ENCODE measurements at regions not wholly inside any gene's neighbourhood (a gene's known extent, or its start where the extent isn't known, plus 50 kb on each side); places are given as distances from the start of the nearest gene placed in this dataset.

DNA sequence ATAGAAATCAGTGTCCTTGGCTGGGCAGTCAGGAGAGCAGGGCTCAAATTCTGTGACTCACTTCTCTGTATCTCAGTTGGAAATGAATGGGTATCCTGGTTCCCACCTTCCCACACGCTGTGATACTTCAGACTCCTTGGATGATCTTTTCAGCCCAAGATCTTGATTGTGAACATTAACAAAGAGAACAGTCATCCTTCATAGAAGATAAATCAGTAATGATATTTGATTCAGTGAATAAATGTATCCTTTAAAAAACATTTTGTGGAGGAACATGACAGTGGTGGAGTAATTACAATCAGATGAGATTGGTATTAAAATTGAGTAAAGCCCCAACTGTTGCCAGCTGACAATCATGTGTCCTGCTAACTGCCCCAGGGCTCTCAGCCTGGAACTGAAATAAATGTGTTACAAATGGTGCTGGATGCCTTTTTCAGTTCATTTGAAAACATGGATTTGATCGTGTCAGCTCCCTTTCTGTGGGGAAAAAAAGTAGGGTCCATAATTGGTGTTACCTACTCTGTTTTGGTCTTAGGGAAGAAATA, 72.9 kb upstream of the OR5AN1 start:
- TF ChIP-seq, protein P1, sequence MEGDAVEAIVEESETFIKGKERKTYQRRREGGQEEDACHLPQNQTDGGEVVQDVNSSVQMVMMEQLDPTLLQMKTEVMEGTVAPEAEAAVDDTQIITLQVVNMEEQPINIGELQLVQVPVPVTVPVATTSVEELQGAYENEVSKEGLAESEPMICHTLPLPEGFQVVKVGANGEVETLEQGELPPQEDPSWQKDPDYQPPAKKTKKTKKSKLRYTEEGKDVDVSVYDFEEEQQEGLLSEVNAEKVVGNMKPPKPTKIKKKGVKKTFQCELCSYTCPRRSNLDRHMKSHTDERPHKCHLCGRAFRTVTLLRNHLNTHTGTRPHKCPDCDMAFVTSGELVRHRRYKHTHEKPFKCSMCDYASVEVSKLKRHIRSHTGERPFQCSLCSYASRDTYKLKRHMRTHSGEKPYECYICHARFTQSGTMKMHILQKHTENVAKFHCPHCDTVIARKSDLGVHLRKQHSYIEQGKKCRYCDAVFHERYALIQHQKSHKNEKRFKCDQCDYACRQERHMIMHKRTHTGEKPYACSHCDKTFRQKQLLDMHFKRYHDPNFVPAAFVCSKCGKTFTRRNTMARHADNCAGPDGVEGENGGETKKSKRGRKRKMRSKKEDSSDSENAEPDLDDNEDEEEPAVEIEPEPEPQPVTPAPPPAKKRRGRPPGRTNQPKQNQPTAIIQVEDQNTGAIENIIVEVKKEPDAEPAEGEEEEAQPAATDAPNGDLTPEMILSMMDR (IDR thresholded peaks at IDR 0.05): no peak
- H3K9me3 ChIP-seq: no peaks in the 10 kb centered on the region
- no peak overlapping the region for H3K27ac ChIP-seq
- H3K27me3 ChIP-seq (replicated peaks; ENCODE audit: insufficient read depth): no peaks in the 10 kb centered on the region
- no peaks in the 10 kb centered on the region for H3K36me3 ChIP-seq
- DNase-seq (ENCODE audit: low spot score) (no peak), ATAC-seq (ENCODE audit: insufficient number of reproducible peaks, low FRiP score, low read depth) (no peak)
- H3K4me3 ChIP-seq: no peak overlapping the region
- H3K4me1 ChIP-seq (ENCODE audit: control insufficient read depth in 1 of 2, low read depth in 2 of 2): no peaks in the 10 kb centered on the region

DNA sequence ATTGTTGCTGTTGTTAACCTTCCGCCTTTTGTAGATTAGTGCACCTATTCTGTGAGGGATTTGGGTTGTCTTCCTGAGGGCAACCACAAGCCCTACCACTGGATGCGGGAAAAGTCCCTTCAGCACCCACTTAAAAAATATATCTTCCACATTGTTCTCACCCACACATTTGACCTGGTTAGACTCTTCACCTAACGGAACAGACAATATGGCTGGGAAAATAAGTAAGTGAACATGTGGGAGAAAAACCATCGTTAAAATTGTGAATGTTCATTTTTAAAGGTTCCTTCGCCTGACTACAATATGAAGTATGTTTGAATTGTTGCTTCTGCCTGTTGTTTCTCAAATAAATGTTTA, 72.0 kb upstream of the MPEG1 start:
- H3K9me3 ChIP-seq: no peaks in the 10 kb centered on the region
- TF ChIP-seq, protein P1 (IDR thresholded peaks at IDR 0.05): no peak
- no peak overlapping the region for H3K4me3 ChIP-seq
- no peaks in the 10 kb centered on the region for H3K36me3 ChIP-seq
- DNase-seq (ENCODE audit: low spot score): no peak
- H3K27ac ChIP-seq: no peak overlapping the region
- H3K27me3 ChIP-seq (replicated peaks; ENCODE audit: insufficient read depth): no peaks in the 10 kb centered on the region
- H3K4me1 ChIP-seq (ENCODE audit: control insufficient read depth in 1 of 2, low read depth in 2 of 2): no peaks in the 10 kb centered on the region
- ATAC-seq (ENCODE audit: insufficient number of reproducible peaks, low FRiP score, low read depth): no peak

- H3K4me3 ChIP-seq: no peak overlapping the region
- ATAC-seq (ENCODE audit: insufficient number of reproducible peaks, low FRiP score, low read depth): no peak
- H3K9me3 ChIP-seq: no peaks in the 10 kb centered on the region
- TF ChIP-seq, protein P1 (IDR thresholded peaks at IDR 0.05): peak; percentile 72
- no peaks in the 10 kb centered on the region for H3K36me3 ChIP-seq
- H3K4me1 ChIP-seq (ENCODE audit: control insufficient read depth in 1 of 2, low read depth in 2 of 2): no peaks in the 10 kb centered on the region
- no peaks in the 10 kb centered on the region for H3K27me3 ChIP-seq (replicated peaks; ENCODE audit: insufficient read depth)
- H3K27ac ChIP-seq: no peak overlapping the region
- no peak for DNase-seq (ENCODE audit: low spot score)
Measured at GRCh38 chr11:59283825-59284772, 71.4 kb upstream of the MPEG1 start.

- TF ChIP-seq, protein P1 (IDR thresholded peaks at IDR 0.05): no peak
- DNase-seq (ENCODE audit: low spot score): no peak
- no peaks in the 10 kb centered on the region for H3K4me1 ChIP-seq (ENCODE audit: control insufficient read depth in 1 of 2, low read depth in 2 of 2)
- H3K4me3 ChIP-seq: no peak overlapping the region
- H3K9me3 ChIP-seq: no peaks in the 10 kb centered on the region
- no peak for ATAC-seq (ENCODE audit: insufficient number of reproducible peaks, low FRiP score, low read depth)
- H3K27me3 ChIP-seq (replicated peaks; ENCODE audit: insufficient read depth): no peaks in the 10 kb centered on the region
- H3K27ac ChIP-seq: no peak overlapping the region
- H3K36me3 ChIP-seq: no peaks in the 10 kb centered on the region
Measured at GRCh38 chr11:59283311-59283710, 70.6 kb upstream of the MPEG1 start.

DNA sequence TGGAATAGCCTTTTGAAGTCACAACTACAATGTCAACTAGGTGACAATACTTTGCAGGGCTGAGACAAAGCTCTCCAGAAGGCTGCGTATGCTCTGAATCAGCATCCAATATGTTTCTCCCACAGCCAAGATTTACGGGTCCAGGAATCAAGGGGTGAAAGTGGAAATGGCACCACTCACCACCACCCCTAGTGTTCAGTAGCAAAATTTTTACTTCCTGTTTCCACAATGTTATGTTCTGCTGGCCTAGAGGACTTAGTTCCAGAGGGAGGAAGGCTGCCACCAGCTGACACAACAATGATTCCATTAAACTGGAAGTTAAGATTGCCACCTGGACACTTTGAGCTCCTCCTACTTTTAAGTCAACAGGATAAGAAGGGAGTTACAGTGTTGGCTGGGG, 68.5 kb upstream of the MPEG1 start:
- no peaks in the 10 kb centered on the region for H3K4me1 ChIP-seq (ENCODE audit: control insufficient read depth in 1 of 2, low read depth in 2 of 2)
- TF ChIP-seq, protein P1 (IDR thresholded peaks at IDR 0.05): no peak
- H3K27ac ChIP-seq: no peak overlapping the region
- no peaks in the 10 kb centered on the region for H3K36me3 ChIP-seq
- no peaks in the 10 kb centered on the region for H3K9me3 ChIP-seq
- ATAC-seq (ENCODE audit: insufficient number of reproducible peaks, low FRiP score, low read depth) (no peak), DNase-seq (ENCODE audit: low spot score) (no peak)
- no peak overlapping the region for H3K4me3 ChIP-seq
- H3K27me3 ChIP-seq (replicated peaks; ENCODE audit: insufficient read depth): no peaks in the 10 kb centered on the region

Data from thoracic aorta (tissue), 2 donors.